Adrenal gland (tissue), 5 donors: ENCODE measurements at regions not wholly inside any gene's neighbourhood (a gene's known extent, or its start where the extent isn't known, plus 50 kb on each side); places are given as distances from the start of the nearest gene placed in this dataset.

ENCODE experiments used
- CTCF ChIP-seq, 6 experiments: fragments of 450-650 bp in 4 of 6; fragments of 200-600 bp in 2 of 6; sonication (generic) in 1 of 6; IDR thresholded peaks; 1 replicate in 5 of 6; 2 replicates in 1 of 6; pipeline versions ENCODE4 v1.5.1 to v1.8.0; 2016 to 2021; ENCODE audit warnings: antibody characterized with exemption in 6 of 6, mild to moderate bottlenecking in 2 of 6, moderate library complexity in 1 of 6
- POLR2A ChIP-seq, 2 donors: fragments of 450-650 bp; IDR thresholded peaks; one replicate each; pipeline ENCODE4 v1.6.1; 2017; ENCODE audit warnings: antibody characterized with exemption in 2 of 2, mild to moderate bottlenecking in 2 of 2, moderate library complexity in 1 of 2
- donor health status: DM: no; HTN: no; CAD: no.

- TF ChIP-seq CTCF (IDR thresholded peaks at IDR 0.05) = no peak
- no peak for TF ChIP-seq POLR2A (IDR thresholded peaks at IDR 0.05)
Observed at GRCh38 chr15:62219799-62220198, 54.7 kb upstream of the C2CD4B start.
